Osteocyte (in vitro differentiated cells): ENCODE measurements at regions not wholly inside any gene's neighbourhood (a gene's known extent, or its start where the extent isn't known, plus 50 kb on each side); places are given as distances from the start of the nearest gene placed in this dataset.

Experiments
- DNase-seq: peaks from one replicate; pipeline ENCODE4 v3.0.0; 2021; ENCODE audit warnings: mixed read lengths; ENCODE audit not compliant: unreplicated experiment; ENCODE audit errors: extremely low spot score
- H3K27ac Mint-ChIP-seq: one replicate; pipeline ENCODE4 v1.8.0; 2021; ENCODE audit warnings: mild to moderate bottlenecking, mixed read lengths; ENCODE audit not compliant: unreplicated experiment
- H3K27me3 Mint-ChIP-seq: one replicate; pipeline ENCODE4 v1.8.0; 2021; ENCODE audit warnings: mixed read lengths; ENCODE audit not compliant: unreplicated experiment
- H3K36me3 Mint-ChIP-seq: one replicate; pipeline ENCODE4 v1.8.0; 2021; ENCODE audit warnings: mixed read lengths; ENCODE audit not compliant: unreplicated experiment
- H3K4me1 Mint-ChIP-seq: one replicate; pipeline ENCODE4 v1.8.0; 2021; ENCODE audit warnings: mixed read lengths; ENCODE audit not compliant: unreplicated experiment
- H3K4me3 Mint-ChIP-seq: one replicate; pipeline ENCODE4 v1.8.0; 2021; ENCODE audit warnings: mild to moderate bottlenecking, moderate library complexity, mixed read lengths; ENCODE audit not compliant: unreplicated experiment
- H3K9me3 Mint-ChIP-seq: one replicate; pipeline ENCODE4 v1.8.0; 2021; ENCODE audit warnings: mixed read lengths; ENCODE audit not compliant: unreplicated experiment
- TF ChIP-seq, protein P1 (sequence below): fragments of 200-600 bp; sonication (generic); IDR thresholded peaks from 2 replicates; pipeline ENCODE4 v1.5.0; 2021; ENCODE audit warnings: antibody characterized with exemption, mild to moderate bottlenecking, moderate library complexity

DNA sequence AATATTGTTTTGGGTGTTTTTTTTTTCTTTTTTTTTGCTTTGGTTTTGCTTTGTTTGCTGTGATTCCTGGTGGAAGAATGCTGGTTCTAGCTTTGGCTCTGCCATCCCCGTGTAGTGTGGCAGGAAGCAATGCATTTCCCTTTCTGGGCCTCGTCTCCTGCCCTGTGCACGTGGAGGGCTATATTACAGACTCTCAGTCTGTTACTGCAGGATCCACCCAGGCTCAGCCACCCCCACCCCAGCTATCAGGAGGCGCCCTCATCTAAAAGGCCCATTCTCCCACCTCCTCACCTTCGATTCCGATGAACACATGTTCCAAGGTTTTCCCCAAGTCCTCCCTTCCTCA, 152.3 kb downstream of the TFCP2L1 start:
- no peaks in the 10 kb centered on the region for H3K4me1 Mint-ChIP-seq
- no peaks in the 10 kb centered on the region for H3K36me3 Mint-ChIP-seq
- H3K27ac Mint-ChIP-seq = no peak overlapping the region
- TF ChIP-seq, protein P1, sequence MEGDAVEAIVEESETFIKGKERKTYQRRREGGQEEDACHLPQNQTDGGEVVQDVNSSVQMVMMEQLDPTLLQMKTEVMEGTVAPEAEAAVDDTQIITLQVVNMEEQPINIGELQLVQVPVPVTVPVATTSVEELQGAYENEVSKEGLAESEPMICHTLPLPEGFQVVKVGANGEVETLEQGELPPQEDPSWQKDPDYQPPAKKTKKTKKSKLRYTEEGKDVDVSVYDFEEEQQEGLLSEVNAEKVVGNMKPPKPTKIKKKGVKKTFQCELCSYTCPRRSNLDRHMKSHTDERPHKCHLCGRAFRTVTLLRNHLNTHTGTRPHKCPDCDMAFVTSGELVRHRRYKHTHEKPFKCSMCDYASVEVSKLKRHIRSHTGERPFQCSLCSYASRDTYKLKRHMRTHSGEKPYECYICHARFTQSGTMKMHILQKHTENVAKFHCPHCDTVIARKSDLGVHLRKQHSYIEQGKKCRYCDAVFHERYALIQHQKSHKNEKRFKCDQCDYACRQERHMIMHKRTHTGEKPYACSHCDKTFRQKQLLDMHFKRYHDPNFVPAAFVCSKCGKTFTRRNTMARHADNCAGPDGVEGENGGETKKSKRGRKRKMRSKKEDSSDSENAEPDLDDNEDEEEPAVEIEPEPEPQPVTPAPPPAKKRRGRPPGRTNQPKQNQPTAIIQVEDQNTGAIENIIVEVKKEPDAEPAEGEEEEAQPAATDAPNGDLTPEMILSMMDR = no peak
- DNase-seq = no peak
- H3K4me3 Mint-ChIP-seq = no peak overlapping the region
- no peaks in the 10 kb centered on the region for H3K9me3 Mint-ChIP-seq
- H3K27me3 Mint-ChIP-seq = peaks cover 26% of the 10 kb centered on the region

DNA sequence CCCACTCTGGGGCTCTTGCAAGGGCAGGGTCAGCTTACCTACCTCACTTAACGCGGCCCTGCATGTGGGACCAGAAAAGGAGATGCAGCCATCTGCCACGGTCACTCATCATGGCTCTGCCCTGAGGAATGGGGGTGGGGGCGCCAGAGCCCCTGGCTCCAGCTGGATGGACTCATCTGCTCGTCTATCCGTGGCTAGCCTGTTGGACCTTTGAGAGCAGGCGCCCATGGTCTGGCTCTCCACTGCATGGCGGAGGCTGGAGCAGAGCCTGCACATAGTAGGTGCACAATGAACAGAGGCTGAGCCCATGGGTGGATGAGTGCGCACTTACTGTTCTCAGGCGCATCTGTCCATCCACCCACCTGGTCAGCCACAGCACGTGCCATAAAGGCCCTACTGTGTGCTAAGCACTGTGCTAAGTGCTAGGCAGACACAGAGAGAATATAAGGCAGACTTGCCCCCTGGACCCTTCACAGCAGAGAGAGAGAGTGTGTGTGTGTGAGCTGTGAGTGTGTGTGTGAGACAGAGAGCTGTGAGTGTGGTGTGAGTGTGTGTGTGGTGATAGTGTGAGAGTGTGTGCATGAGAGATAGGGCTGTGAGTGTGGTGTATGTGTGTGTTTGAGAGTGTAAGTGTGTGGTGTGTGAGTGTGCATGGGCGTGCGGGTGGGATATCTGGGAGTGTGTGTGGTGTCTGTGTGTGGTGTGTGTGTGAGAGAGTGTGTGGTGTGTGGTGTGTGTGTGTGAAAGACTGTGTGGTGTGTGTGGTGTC, 151.3 kb downstream of the TFCP2L1 start:
- no peak overlapping the region for H3K4me3 Mint-ChIP-seq
- peaks cover 28% of the 10 kb centered on the region for H3K27me3 Mint-ChIP-seq
- no peaks in the 10 kb centered on the region for H3K36me3 Mint-ChIP-seq
- TF ChIP-seq, protein P1 = no peak
- no peak for DNase-seq
- no peaks in the 10 kb centered on the region for H3K4me1 Mint-ChIP-seq
- H3K27ac Mint-ChIP-seq = no peak overlapping the region
- no peaks in the 10 kb centered on the region for H3K9me3 Mint-ChIP-seq

DNA sequence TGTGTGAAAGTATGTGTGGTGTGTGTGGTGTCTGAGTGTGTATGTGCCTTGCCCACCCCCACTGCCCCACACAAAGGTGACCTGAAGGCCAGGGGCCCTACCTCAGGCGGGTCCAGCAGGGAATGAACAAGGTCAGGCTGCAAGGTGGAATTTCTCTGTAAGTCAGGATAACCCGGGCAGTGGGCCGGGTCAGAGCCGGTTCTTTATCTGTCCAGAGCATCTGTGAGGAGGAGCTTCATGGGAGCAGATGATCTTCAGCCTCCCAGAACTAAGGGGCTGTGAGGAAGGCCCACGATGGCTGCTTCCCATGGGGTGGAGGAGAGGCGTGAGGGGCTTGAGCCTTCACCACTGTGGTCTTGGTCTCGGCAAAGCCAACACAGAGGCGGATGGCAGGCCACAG, 150.3 kb downstream of the TFCP2L1 start:
- no peaks in the 10 kb centered on the region for H3K36me3 Mint-ChIP-seq
- H3K4me1 Mint-ChIP-seq = no peaks in the 10 kb centered on the region
- peaks cover 31% of the 10 kb centered on the region for H3K27me3 Mint-ChIP-seq
- TF ChIP-seq, protein P1 = no peak
- no peaks in the 10 kb centered on the region for H3K9me3 Mint-ChIP-seq
- no peak overlapping the region for H3K4me3 Mint-ChIP-seq
- no peak overlapping the region for H3K27ac Mint-ChIP-seq
- DNase-seq = no peak

DNA sequence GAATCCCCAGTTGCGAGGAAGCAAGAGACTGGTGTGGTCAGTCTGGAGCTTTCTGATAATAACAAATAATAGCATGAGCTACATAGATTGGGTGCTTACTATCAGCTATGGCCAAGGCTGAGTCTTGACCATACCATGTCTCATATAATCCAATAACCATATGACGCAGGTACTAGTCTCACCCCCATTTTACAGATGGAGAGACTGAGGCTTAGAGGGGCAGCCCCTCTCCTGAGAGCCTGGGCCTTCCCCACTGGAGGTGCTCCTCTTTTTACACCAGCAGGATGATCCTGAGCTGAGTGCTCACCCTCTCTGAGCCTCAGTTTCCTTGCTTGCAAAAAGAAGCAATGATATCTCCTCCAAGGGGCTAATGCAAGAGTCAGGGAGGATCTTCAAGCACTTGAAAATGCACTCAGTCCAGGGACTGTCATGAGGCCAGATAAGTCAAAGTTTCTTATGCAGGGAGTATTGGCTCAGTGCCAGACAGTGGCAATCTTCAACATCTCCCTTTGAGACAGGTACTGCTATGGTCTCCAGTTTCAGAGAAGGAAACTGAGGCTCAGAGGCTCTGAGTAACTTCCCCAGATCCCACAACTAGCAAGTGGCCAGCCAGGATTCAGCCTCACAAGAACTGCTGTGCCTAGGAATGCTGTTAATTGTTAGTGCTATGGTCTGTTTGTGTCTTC, 149.7 kb downstream of the TFCP2L1 start:
- DNase-seq = no peak

DNA sequence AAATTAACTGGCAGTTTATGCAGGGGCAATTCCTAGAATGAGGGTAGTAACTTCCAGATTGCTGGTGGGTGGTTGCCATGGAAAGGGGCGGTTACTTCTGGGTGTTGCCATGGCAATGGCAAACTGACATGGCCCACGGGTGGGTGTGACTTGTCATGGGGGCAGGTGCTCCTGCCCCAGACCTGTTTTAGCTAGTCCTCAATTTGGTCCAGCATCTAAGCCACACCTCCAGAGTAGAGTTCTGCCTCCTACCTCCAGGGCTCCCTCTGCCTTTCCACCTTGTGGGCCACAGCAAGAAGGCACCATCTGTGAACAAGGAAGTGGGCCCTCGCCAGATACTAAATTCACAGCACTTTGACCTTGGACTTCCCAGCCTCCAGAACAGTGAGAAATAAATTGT, 148.7 kb downstream of the TFCP2L1 start:
- TF ChIP-seq, protein P1 = no peak
- Mint-ChIP-seq H3K27me3 (peaks cover 31% of the 10 kb centered on the region), H3K4me3 (no peak overlapping the region), H3K27ac (no peak overlapping the region), H3K36me3 (no peaks in the 10 kb centered on the region), H3K9me3 (no peaks in the 10 kb centered on the region), H3K4me1 (no peaks in the 10 kb centered on the region)
- no peak for DNase-seq

More for the DNA sequence above, 149.7 kb downstream of the TFCP2L1 start:
- Mint-ChIP-seq H3K27me3 (peaks cover 31% of the 10 kb centered on the region), H3K4me1 (no peaks in the 10 kb centered on the region), H3K36me3 (no peaks in the 10 kb centered on the region), H3K9me3 (no peaks in the 10 kb centered on the region), H3K4me3 (no peak overlapping the region), H3K27ac (no peak overlapping the region)
- TF ChIP-seq, protein P1 = no peak
